ENCODE measurements at regions not wholly inside any gene's neighbourhood (a gene's known extent, or its start where the extent isn't known, plus 50 kb on each side); places are given as distances from the start of the nearest gene placed in this dataset.

DNA sequence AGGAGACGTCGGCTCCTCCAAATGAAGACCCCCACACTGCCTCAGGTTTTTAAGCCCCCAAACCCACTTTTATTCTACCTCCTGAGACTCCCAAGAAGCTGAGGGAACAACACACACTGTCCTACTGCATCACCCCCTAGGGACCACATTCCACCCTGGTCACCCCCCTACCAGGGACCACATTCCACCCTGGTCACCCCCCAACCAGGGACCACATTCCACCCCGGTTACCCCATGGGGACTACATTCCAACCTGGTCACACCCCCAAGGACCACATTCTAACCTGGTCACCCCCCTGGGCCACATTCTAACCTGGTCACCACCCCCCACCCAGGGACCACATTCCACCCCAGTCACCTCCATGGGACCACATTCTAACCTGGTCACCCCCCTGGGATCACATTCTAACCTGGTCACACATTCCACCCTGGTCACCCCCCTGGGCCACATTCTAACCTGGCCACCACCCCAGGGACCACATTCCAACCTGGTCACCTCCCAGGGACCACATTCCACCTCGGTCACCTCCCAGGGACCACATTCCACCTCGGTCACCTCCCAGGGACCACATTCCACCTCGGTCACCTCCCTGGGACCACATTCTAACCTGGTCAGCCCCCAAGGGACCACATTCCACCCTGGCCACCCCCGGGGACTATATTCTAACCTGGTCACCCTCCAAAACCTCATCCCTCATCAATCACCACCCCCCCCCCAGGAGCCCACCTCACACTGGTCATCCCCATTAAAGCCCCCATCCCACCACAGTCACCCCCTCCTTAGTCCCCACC lies 587.6 kb downstream of the NPHP4 start:
- ATAC-seq: no peak

DNA sequence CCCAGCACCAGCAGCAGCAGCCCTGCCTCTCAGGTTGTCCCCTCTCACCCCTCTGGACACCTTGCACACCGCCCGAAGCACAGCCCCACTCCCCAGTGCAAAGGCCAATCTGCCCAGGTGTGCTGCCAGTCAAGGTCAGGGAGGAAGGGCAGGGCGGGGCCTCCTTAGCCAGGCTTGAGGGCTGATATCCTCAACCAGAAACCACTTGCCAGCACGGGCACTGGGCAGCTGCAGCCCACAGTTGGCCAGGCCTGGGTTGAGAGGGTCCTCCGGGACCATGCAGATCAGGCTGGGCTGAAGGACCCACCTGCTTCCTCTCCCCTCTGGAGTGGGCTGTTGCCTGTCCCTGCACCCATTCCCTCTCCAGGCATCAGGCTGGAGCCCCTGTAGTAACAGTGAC lies 588.3 kb downstream of the NPHP4 start:
- ATAC-seq: no peak

GRCh38 chr1:5402618-5403017 lies 589.6 kb downstream of the NPHP4 start:
- ATAC-seq: no peak

DNA sequence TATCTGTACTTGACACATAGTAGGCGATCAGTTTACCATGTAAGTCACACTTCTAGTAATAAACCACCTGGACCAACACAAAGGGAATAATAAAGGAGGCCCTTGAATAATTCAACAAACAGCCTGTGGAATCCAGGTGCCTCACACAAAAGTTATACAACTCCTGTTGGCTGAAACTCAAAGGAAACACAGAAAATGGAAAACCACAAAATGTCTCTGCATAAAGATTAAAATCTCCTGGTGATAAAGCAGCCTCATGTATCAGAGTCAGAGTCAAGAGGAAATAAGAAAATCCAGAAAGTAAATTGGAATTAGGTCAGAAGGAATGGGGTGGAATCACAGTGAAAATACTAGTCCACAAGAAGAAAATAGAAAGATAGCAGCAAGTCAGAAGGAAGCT lies 592.5 kb downstream of the NPHP4 start:
- no peak for ATAC-seq

- no peak for ATAC-seq
Measured at GRCh38 chr1:5396593-5396992, 595.6 kb downstream of the NPHP4 start.

DNA sequence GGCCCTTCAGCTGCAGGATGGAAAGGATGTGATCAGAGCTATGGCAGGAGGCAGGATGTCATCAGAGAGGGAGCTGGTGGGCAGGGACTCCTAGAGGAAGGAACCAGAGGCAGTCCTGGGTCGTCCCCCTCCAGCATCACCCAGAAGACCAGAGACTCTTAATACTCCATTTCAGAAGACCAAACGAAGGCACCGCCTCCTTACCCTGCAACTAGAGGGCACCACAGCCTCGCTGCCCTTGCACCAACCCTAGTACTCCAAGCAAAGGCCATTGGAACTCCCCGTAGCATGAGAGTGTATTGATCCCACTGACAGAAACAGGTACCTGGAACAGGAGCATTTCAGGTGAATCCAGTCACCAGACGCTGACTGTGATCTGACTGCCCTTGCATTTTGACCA lies 598.1 kb downstream of the NPHP4 start:
- no peak for ATAC-seq

GRCh38 chr1:5393603-5394002 lies 598.6 kb downstream of the NPHP4 start:
- ATAC-seq: no peak

DNA sequence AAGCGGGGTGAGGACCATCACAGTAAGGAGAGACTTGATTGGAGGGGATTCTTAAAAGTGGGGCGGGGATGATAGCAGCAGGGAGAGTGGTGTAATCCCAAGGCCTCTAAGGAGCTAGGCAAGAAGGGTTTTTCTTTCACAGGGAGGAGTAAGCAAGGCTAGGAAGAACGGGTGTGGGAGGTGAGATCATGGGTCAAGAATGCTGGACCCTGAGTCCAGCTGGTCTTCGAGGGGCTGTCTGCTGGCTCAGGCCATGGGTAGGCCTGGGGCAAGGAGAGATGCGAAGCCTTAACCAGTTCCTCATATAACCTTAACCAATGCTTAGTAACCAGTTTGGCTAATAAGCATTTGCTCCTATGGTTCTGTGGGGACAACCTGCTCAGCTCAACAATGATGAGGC lies 599.1 kb downstream of the NPHP4 start:
- no peak for ATAC-seq

- no peak for ATAC-seq
Measured at GRCh38 chr1:5391725-5392124, 600.5 kb downstream of the NPHP4 start.

- peak; percentile 27 to 28 for ATAC-seq
Measured at GRCh38 chr1:5390504-5390903, 601.7 kb downstream of the NPHP4 start.

- peak; percentile 69 to 75 for ATAC-seq
Measured at GRCh38 chr1:5389101-5389885, 602.9 kb downstream of the NPHP4 start.

GRCh38 chr1:5388622-5389021 lies 603.6 kb downstream of the NPHP4 start:
- no peak for ATAC-seq

- no peak for ATAC-seq
Measured at GRCh38 chr1:5386371-5386770, 605.9 kb downstream of the NPHP4 start.

DNA sequence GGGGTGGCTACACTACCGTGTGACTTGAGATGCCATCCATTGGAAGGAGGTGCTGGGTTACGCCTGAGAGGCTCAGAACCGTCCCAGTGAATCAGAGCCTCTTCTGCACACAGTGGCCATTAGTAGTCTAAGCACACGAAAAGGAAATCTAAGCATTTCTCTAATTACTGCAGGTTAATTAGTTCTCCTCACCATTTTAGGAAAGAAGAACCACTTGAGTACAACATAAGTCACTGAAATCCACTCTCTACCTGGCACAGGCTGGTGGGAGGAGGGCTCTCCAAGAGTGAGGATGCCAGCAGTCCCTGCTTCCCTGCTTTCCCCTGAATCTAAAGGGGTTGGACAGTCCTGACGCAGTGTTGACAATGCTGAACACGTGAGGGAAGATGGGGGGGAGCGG lies 606.3 kb downstream of the NPHP4 start:
- no peak for ATAC-seq

GRCh38 chr1:5385096-5385799 lies 607.0 kb downstream of the NPHP4 start:
- no peak for ATAC-seq

- no peak for ATAC-seq
Measured at GRCh38 chr1:5381491-5381890, 610.7 kb downstream of the NPHP4 start.

DNA sequence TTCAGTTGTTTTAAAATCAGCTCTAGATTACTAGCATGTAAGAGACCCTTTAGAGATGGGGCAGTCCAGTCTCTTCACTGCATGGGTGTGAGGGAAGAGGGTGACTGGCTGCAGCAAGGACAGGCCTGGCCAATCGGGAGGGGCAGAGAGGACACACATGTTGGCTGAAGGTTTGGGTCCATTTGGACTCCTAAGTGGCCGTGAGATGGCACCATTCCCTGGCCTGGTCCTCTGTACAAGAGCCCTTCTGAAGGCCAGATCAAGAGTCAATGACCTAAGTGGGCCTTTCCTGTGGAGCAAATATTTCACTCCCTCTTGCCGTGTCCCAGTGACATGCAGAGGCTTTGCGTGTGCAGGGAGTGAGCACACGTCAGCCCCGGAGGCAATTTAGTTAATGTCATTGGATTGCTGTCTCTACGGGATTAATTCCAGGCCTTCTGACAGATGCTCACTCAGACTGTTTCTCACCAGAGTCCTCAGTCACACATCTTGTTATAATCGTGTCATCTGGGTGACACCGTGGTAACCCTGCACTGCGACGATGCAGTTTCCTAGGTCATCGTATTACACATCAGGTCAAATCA lies 613.0 kb downstream of the NPHP4 start:
- ATAC-seq: no peak

DNA sequence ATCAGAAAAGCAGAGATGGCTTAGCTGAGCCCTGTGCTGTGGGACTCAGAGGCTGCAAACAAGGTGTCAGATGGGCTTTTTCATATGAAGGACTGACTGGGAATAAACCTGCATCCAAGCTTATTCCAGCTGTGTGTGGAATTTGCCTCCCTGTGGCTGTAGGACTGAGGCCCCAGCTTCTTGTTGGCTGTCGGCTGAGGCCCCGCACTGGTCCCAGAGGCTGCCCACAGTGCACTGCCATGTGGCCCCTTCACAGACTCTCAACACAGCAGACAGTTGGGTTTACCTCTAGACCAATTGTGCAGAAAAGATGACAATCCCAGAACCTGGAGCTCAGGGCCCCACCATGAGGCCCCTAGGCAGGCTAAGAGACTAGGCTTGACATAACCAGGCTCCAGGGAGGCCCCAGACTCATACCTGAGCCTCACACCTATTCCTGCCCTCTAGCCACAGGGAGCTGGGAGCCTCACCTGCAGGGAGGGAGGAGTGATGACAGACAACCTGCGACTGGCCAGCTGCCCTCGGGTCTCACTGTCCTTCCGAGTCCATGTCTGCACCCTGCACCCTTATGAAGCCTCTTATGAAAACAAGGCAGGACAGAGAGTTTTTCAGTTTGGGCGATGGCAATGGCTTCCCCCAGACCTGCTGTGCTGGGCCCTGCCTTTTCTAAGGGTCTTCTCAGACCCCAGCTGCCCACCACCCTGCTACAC lies 615.5 kb downstream of the NPHP4 start:
- ATAC-seq: no peak

- no peak for ATAC-seq
Measured at GRCh38 chr1:5375481-5375880, 616.7 kb downstream of the NPHP4 start.

- no peak for ATAC-seq
Measured at GRCh38 chr1:5374192-5374591, 618.0 kb downstream of the NPHP4 start.

DNA sequence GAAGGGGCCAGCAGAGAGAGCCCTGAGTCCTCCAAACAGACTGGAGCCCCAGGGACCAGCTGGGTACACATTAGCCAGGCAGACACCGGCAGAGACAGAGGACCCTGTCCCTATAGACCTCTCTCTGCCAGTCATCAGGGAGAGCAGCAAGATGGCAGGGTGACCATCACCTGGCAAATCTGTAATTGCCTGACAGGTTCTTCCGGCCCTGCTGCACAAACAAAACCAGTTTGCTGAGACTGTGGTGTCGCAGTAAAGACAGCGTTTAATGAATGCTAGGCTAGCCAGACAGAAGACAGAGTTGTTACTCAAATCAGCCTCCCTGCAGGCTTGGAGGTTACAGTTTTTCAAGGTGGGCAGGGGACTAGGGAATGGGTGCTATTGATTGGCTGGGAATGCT lies 618.9 kb downstream of the NPHP4 start:
- ATAC-seq: no peak

DNA sequence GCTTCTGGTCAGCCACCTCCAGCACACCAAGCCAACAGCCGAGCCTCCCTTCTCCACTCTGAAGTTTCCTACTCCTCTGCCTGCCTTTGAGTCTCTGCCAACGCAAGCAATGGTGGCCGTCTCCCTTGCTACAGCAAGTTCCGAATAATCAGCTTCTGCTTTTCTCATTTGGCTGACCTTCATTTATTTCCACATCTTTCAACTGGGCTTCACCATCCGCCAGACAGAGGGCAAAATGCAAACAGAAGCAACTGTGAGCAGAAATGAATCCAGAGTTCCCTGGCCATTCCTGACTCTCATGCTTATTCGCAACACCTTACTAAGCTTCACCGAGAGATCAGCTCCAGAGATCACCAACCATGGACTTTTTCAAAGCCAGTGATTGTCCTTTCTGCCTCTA lies 621.0 kb downstream of the NPHP4 start:
- ATAC-seq: no peak

DNA sequence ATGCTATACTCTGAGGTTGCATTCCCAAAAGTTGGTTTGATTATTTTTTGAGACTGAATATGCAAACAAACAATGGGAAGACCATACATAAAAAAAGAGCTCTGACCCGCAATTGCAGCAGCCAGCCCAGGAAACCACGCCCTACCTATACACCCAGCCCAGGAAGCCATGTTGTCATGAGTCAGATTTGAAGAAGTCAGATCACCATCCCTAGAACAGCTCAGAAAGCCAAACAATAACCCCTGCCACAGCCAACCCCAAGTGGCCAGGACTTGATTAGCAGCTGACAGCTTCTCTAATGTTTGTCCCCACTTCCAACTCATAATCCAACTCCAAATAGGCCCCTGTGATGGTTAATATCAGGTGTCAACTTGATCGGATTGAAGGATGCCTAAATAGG lies 621.9 kb downstream of the NPHP4 start:
- ATAC-seq: peak; percentile 79 to 87
